Activated naive CD4-positive, alpha-beta T cell treated with anti-CD3 and anti-CD28 coated beads for 36 hours (primary cell): ENCODE measurements at regions not wholly inside any gene's neighbourhood (a gene's known extent, or its start where the extent isn't known, plus 50 kb on each side); places are given as distances from the start of the nearest gene placed in this dataset.
"Not testable (repeated sequence)": the region's sequence is repeated elsewhere in the genome, so short reads cannot be mapped to it uniquely, and the experiment has no call there.

Experiments used
- CTCF ChIA-PET: fragments of 350-600 bp; sonication (Branson Sonifier 250); formaldehyde crosslinking; loops from one replicate; lab custom pipeline; 2021; ENCODE audit warnings: antibody characterized with exemption; lab: Charles Lee
- DNase-seq: peaks from one replicate; pipeline ENCODE4 v3.0.0-alpha.2; 2020
- H3K27ac Mint-ChIP-seq: one replicate; pipeline ENCODE4 v1.8.0; 2021; ENCODE audit warnings: mild to moderate bottlenecking, mixed read lengths
- H3K27me3 Mint-ChIP-seq: one replicate; pipeline ENCODE4 v1.8.0; 2021; ENCODE audit warnings: low read depth, mixed read lengths
- H3K36me3 Mint-ChIP-seq: one replicate; pipeline ENCODE4 v1.8.0; 2021; ENCODE audit warnings: low read depth, mixed read lengths
- H3K4me1 Mint-ChIP-seq: one replicate; pipeline ENCODE4 v1.8.0; 2021; ENCODE audit warnings: low read depth, mixed read lengths
- H3K4me3 Mint-ChIP-seq: one replicate; pipeline ENCODE4 v1.8.0; 2021; ENCODE audit warnings: mild to moderate bottlenecking, moderate library complexity, mixed read lengths
- H3K9me3 Mint-ChIP-seq: one replicate; pipeline ENCODE4 v1.8.0; 2021; ENCODE audit warnings: mixed read lengths
- intact Hi-C: fragments of 100-400 bp; cut with micrococcal nuclease; formaldehyde crosslinking; loops from one replicate; pipeline ENCODE4 v1.15.1; 2023

DNA sequence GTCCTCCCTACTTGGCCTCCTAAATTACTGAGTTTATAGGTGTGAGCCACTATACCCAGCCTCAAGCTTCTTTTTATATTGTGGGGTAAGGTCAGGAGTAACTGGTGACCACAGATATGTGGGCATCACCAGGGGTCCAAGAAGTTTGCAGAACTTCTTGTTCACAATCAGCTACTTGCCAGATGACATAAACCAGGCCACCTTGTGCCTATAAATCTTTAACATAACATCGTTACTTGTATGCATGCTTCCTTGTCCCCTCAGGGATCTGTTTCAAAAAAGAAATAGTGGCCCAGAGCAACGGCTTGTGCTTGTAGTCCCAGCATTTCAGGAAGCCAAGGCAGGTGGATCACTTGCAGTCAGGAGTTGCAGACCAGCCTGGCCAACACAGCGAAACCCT, 115.1 kb upstream of the FAM174B start:
- H3K9me3 Mint-ChIP-seq, result peaks cover 2% of the 10 kb centered on the region
- CTCF ChIA-PET, result interaction anchor here (0.6 kb wide), 1 partner anchor 263 kb away, joined by 3 read pairs; no protein-coding TSS in a partner anchor
- intact Hi-C loops, result no loop called here
- H3K4me1 Mint-ChIP-seq, result no peaks in the 10 kb centered on the region
- H3K27ac Mint-ChIP-seq, result no peak overlapping the region
- H3K36me3 Mint-ChIP-seq, result no peaks in the 10 kb centered on the region
- no peak for DNase-seq
- no peaks in the 10 kb centered on the region for H3K27me3 Mint-ChIP-seq
- no peak overlapping the region for H3K4me3 Mint-ChIP-seq

DNA sequence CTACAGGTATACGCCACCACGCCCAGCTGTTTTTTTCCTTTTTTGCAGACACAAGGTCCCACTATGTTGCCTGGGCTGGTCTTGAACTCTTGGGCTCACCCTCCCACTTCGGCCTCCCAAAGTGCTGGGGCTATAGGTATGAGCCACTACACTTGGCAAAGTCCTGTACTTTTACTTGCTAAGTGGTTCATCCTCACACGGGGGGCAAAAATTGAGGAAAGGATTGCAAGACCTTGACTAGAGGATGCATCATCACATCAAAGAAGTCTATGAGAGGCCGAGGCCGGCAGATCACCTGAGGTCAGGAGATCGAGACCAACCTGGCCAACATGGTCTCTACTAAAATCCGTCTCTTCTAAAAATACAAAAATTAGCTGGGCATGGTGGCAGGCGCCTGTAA, 116.5 kb upstream of the FAM174B start:
- Mint-ChIP-seq H3K9me3 (peaks cover 2% of the 10 kb centered on the region), H3K27me3 (no peaks in the 10 kb centered on the region), H3K4me3 (no peak overlapping the region), H3K4me1 (no peaks in the 10 kb centered on the region), H3K36me3 (no peaks in the 10 kb centered on the region), H3K27ac (no peak overlapping the region)
- intact Hi-C loops, result no loop called here
- CTCF ChIA-PET, result interaction anchor here (0.6 kb wide), 1 partner anchor 248 kb away, joined by 3 read pairs; no protein-coding TSS in a partner anchor
- DNase-seq, result no peak

GRCh38 chr15:92772626-92773244, 117.2 kb upstream of the FAM174B start:
- Mint-ChIP-seq H3K9me3 (peaks cover 2% of the 10 kb centered on the region), H3K4me1 (no peaks in the 10 kb centered on the region), H3K4me3 (no peak overlapping the region), H3K27me3 (no peaks in the 10 kb centered on the region), H3K27ac (no peak overlapping the region), H3K36me3 (no peaks in the 10 kb centered on the region)
- DNase-seq, result no peak
- CTCF ChIA-PET, result no interaction called here
- intact Hi-C loops, result no loop called here

DNA sequence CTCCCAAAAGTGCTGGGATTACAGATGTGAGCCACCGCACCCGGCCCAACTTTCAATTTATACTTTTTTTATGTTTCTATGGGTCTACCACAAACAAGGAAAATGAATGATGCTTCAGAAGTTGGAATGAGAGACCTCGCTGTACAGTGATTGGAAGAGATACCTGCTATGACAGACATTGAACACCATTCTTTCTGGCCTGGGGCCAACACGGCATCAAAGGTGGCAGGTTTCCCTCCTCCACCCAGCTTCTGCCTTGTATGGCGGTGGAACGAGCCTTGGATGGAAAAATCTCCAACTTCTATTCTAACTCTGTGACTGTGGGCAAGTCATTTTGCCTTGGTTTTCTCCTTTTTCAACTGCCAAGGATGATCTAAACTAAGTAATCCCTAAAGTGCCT, 117.8 kb upstream of the FAM174B start:
- Mint-ChIP-seq H3K4me3 (no peak overlapping the region), H3K4me1 (no peaks in the 10 kb centered on the region), H3K36me3 (no peaks in the 10 kb centered on the region), H3K27me3 (no peaks in the 10 kb centered on the region), H3K27ac (no peak overlapping the region), H3K9me3 (peaks cover 2% of the 10 kb centered on the region)
- no peak for DNase-seq
- intact Hi-C loops, result no loop called here
- CTCF ChIA-PET, result no interaction called here

- CTCF ChIA-PET, result no interaction called here
- peaks cover 2% of the 10 kb centered on the region for H3K9me3 Mint-ChIP-seq
Observed at GRCh38 chr15:92779874-92780273, 120.2 kb upstream of the CHD2 start.

GRCh38 chr15:92780843-92781242, 119.3 kb upstream of the CHD2 start:
- CTCF ChIA-PET, result no interaction called here

More at GRCh38 chr15:92779874-92780273, 120.2 kb upstream of the CHD2 start:
- intact Hi-C loops, result no loop called here
- DNase-seq, result no peak
- no peaks in the 10 kb centered on the region for H3K4me1 Mint-ChIP-seq
- H3K27ac Mint-ChIP-seq, result no peak overlapping the region
- no peaks in the 10 kb centered on the region for H3K27me3 Mint-ChIP-seq
- H3K4me3 Mint-ChIP-seq, result no peak overlapping the region
- H3K36me3 Mint-ChIP-seq, result peaks cover 2% of the 10 kb centered on the region

DNA sequence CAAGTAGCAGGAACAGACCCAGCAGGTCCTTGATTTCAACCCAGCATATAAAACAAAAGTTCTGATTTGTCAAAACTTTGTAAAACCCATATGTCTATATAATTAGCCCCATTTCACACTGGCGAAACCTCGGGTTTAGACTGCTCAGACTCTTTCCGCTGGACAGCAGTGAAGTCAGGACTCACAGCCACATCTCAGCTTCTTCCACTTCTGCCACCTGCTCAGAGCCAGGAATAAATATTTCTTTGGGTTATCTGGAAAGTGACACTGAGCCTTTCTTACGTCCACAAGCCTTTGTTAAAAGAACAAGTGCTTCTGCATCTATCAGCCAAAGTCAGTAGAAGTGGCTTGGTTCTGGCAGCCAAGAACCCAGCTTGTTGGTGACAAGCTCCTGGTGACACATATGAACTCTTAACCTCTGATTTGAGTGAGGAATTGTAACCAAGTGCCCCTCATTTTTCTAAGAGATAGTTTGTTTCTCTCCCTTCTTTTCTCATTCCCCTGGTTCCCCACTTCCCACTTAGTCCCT, 118.1 kb upstream of the CHD2 start:
- H3K4me3 Mint-ChIP-seq, result no peak overlapping the region
- H3K27me3 Mint-ChIP-seq, result no peaks in the 10 kb centered on the region
- no peaks in the 10 kb centered on the region for H3K4me1 Mint-ChIP-seq
- H3K36me3 Mint-ChIP-seq, result peaks cover 4% of the 10 kb centered on the region
- CTCF ChIA-PET, result no interaction called here
- no peak for DNase-seq
- intact Hi-C loops, result no loop called here
- no peak overlapping the region for H3K27ac Mint-ChIP-seq
- peaks cover 2% of the 10 kb centered on the region for H3K9me3 Mint-ChIP-seq

More at GRCh38 chr15:92780843-92781242, 119.3 kb upstream of the CHD2 start:
- no peak overlapping the region for H3K4me3 Mint-ChIP-seq
- DNase-seq, result no peak
- no peaks in the 10 kb centered on the region for H3K27me3 Mint-ChIP-seq
- no peaks in the 10 kb centered on the region for H3K4me1 Mint-ChIP-seq
- H3K27ac Mint-ChIP-seq, result no peak overlapping the region
- peaks cover 2% of the 10 kb centered on the region for H3K9me3 Mint-ChIP-seq
- peaks cover 4% of the 10 kb centered on the region for H3K36me3 Mint-ChIP-seq
- intact Hi-C loops, result no loop called here

DNA sequence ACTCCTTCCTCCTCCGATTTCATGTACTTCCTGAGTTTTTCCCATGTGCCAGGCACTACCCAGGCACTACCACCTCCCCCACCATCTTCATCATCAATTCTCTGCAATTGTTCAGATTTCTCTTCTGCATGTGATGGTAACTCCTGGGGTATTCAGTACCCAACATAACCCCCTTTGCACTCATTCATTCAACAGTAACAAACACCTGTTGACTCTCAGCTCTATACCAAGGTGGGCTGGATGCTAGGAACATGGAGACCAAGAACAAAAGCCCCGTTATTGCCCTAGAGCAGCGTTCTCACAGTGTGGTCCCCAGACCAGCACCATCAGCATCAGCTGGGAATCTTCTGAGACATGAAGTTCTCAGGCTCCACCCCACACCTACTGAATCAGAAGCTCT, 113.0 kb upstream of the CHD2 start:
- H3K27me3 Mint-ChIP-seq, result no peaks in the 10 kb centered on the region
- H3K4me3 Mint-ChIP-seq, result no peak overlapping the region
- H3K4me1 Mint-ChIP-seq, result no peaks in the 10 kb centered on the region
- no peak for DNase-seq
- peaks cover 2% of the 10 kb centered on the region for H3K36me3 Mint-ChIP-seq
- H3K9me3 Mint-ChIP-seq, result peaks cover 3% of the 10 kb centered on the region
- intact Hi-C loops, result no loop called here
- CTCF ChIA-PET, result interaction anchor here (1.3 kb wide), 1 partner anchor 9 kb away, joined by 4 read pairs; no protein-coding TSS in a partner anchor
- no peak overlapping the region for H3K27ac Mint-ChIP-seq

DNA sequence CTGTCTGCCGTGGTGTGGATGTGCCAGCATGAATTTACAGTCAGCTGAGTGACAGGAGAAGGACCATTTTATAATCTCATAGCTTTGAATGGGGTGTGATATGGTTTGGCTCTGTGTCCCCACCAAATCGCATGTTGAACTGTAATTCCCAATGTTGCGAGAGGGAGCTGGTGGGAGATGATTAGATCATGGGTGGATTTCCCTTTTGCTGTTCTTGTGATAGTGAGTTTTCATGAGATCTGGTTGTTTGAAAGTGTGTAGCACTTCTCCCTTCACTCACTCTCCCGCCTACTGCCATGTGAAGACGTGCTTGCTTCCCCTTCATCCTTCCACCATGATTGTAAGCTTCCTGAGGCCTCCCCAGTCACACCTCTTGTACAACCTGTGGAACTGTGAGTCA, 111.9 kb upstream of the CHD2 start:
- Mint-ChIP-seq H3K4me3 (no peak overlapping the region), H3K27me3 (no peaks in the 10 kb centered on the region), H3K36me3 (peaks cover 2% of the 10 kb centered on the region), H3K4me1 (no peaks in the 10 kb centered on the region), H3K9me3 (peaks cover 3% of the 10 kb centered on the region), H3K27ac (no peak overlapping the region)
- intact Hi-C loops, result no loop called here
- CTCF ChIA-PET, result interaction anchor here (0.7 to 1.9 kb wide), 5 partner anchors 8 to 300 kb away, joined by 3 to 10 read pairs (median 4); no protein-coding TSS in a partner anchor
- no peak for DNase-seq

DNA sequence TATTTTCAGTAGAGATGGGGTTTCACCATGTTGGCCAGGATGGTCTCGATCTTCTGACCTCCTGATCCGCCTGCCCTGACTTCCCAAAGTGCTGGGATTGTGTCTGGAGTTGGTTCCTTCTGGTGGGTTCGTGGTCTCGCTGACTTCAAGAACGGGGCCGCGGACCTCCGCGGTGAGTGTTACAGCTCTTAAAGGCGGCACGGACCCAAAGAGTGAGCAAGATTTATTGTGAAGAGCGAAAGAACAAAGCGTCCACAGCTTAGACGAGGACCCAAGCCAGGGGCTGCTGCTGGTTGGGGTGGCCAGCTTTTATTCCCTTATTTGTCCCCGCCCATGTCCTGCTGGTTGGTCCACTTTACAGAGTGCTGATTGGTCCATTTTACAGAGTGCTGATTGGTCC, 111.3 kb upstream of the CHD2 start:
- H3K4me3 Mint-ChIP-seq, H3K27ac Mint-ChIP-seq, H3K4me1 Mint-ChIP-seq, H3K36me3 Mint-ChIP-seq, H3K9me3 Mint-ChIP-seq, H3K27me3 Mint-ChIP-seq, intact Hi-C loops, DNase-seq: not testable (repeated sequence)
- CTCF ChIA-PET, result interaction anchor here (0.6 to 1.9 kb wide), 5 partner anchors 8 to 241 kb away, joined by 3 to 10 read pairs (median 4); no protein-coding TSS in a partner anchor

GRCh38 chr15:92796161-92796611, 103.9 kb upstream of the CHD2 start:
- H3K4me1 Mint-ChIP-seq, result peaks cover 4% of the 10 kb centered on the region
- peak; percentile 1 for DNase-seq
- CTCF ChIA-PET, result interaction anchor here (0.7 to 5.3 kb wide), 17 partner anchors 8 to 292 kb away, joined by 3 to 61 read pairs (median 5); partner anchors contain the start of gene RGMA
- intact Hi-C loops, result loop anchor here (5.0 kb wide), 1 partner anchor 366 kb away; no protein-coding TSS in a partner anchor
- peaks cover 2% of the 10 kb centered on the region for H3K9me3 Mint-ChIP-seq
- H3K4me3 Mint-ChIP-seq, result no peak overlapping the region
- H3K27ac Mint-ChIP-seq, result no peak overlapping the region
- no peaks in the 10 kb centered on the region for H3K36me3 Mint-ChIP-seq
- H3K27me3 Mint-ChIP-seq, result no peaks in the 10 kb centered on the region

GRCh38 chr15:92797168-92798052, 102.7 kb upstream of the CHD2 start:
- Mint-ChIP-seq H3K36me3 (peaks cover 2% of the 10 kb centered on the region), H3K9me3 (peaks cover 2% of the 10 kb centered on the region), H3K4me3 (no peak overlapping the region), H3K27ac (peak overlapping the region; percentile 19), H3K4me1 (peaks cover 11% of the 10 kb centered on the region), H3K27me3 (no peaks in the 10 kb centered on the region)
- intact Hi-C loops, result loop anchor here (1.0 to 5.0 kb wide), 4 partner anchors 121 to 1323 kb away; no protein-coding TSS in a partner anchor
- CTCF ChIA-PET, result interaction anchor here (0.6 to 5.3 kb wide), 33 partner anchors 9 to 238 kb away, joined by 3 to 61 read pairs (median 5); partner anchors contain the start of gene CHD2
- peak; percentile 53 for DNase-seq
